GM12878 (cell line): ENCODE measurements at regions not wholly inside any gene's neighbourhood (a gene's known extent, or its start where the extent isn't known, plus 50 kb on each side); places are given as distances from the start of the nearest gene placed in this dataset.

ENCODE experiments used
- ATAC-seq: fragments of 200-7000 bp; cut with Tn5 transposase; 3 replicates; pipeline ENCODE4 v1.9.1; 2020; ENCODE audit warnings: mild to moderate bottlenecking, moderate library complexity
- BruUV-seq: library from RNA; stranded (reverse); fragments of 400-500 nt; replicated peaks from 2 replicates; lab custom pipeline; 2021; lab: Mats Ljungman, UMichigan
- CTCF ChIA-PET: fragments of 300-600 bp; sonication (Branson Sonifier 250); formaldehyde crosslinking; extraction: SDS; loops from one replicate; lab custom pipeline; 2021; ENCODE audit warnings: inconsistent platforms; lab: Yijun Ruan, JAX
- POLR2A ChIA-PET: fragments of 350-600 bp; formaldehyde crosslinking; extraction: SDS; loops from one replicate; lab custom pipeline; 2021; ENCODE audit warnings: inconsistent platforms; lab: Charles Lee
- RAD21 ChIA-PET: fragments of 300-600 bp; sonication (Branson Sonifier 250); formaldehyde crosslinking; loops from one replicate; lab custom pipeline; 2023; ENCODE audit warnings: antibody characterized with exemption; ENCODE audit not compliant: unreplicated experiment; lab: Charles Lee
- SMC1A ChIA-PET: fragments of 300-600 bp; sonication (Branson Sonifier 250); formaldehyde crosslinking; loops from one replicate; lab custom pipeline; 2023; ENCODE audit not compliant: unreplicated experiment, uncharacterized antibody; lab: Charles Lee
- DNase-seq: peaks from one replicate; pipeline ENCODE4 v3.0.0-alpha.2; 2011; ENCODE audit warnings: low read depth, low spot score
- FAIRE-seq: peaks from 3 replicates; lab custom pipeline; 2011; peaks lifted over from hg19 to GRCh38; lab: Jason Lieb, UNC
- H2AFZ ChIP-seq: 2 replicates; pipeline ENCODE4 v1.6.0; 2011; ENCODE audit warnings: low read depth, low read length, control low read depth; ENCODE audit not compliant: control insufficient read depth
- H3K27ac ChIP-seq: 2 replicates; pipeline ENCODE4 v1.5.1; 2011; ENCODE audit warnings: control low read depth; ENCODE audit not compliant: control insufficient read depth, insufficient read depth
- H3K27me3 ChIP-seq, 2 experiments: replicated peaks in 1 of 2; 2 replicates each; pipeline versions ENCODE4 v1.6.0 to v1.6.1; 2011; ENCODE audit warnings: low read length in 1 of 2; ENCODE audit not compliant: control insufficient read depth in 2 of 2, insufficient read depth in 2 of 2
- H3K36me3 ChIP-seq, 2 experiments: 2 replicates each; pipeline ENCODE4 v1.5.1; 2011; ENCODE audit warnings: low read length in 1 of 2; ENCODE audit not compliant: control insufficient read depth in 2 of 2, insufficient read depth in 2 of 2
- H3K4me1 ChIP-seq: 2 replicates; pipeline ENCODE4 v1.6.1; 2011; ENCODE audit warnings: mild to moderate bottlenecking, low read length, moderate library complexity, mixed read lengths; ENCODE audit not compliant: control insufficient read depth, insufficient read depth
- H3K4me2 ChIP-seq: 2 replicates; pipeline ENCODE4 v1.6.0; 2011; ENCODE audit warnings: control low read depth; ENCODE audit not compliant: control insufficient read depth, insufficient read depth
- H3K4me3 ChIP-seq: fragments of 200-600 bp; sonication (generic); 2 replicates; pipeline ENCODE4 v1.5.1; 2016
- H3K79me2 ChIP-seq: 2 replicates; pipeline ENCODE4 v1.6.0; 2011; ENCODE audit warnings: low read length; ENCODE audit not compliant: control insufficient read depth, insufficient read depth
- H3K9ac ChIP-seq: 2 replicates; pipeline ENCODE4 v1.8.0; 2011; ENCODE audit warnings: low read length, control low read depth, mixed read lengths; ENCODE audit not compliant: control insufficient read depth, insufficient read depth
- H3K9me3 ChIP-seq: replicated peaks from 3 replicates; pipeline ENCODE4 v1.5.1; 2011; ENCODE audit warnings: mild to moderate bottlenecking, low read length; ENCODE audit not compliant: control insufficient read depth, insufficient read depth
- H4K20me1 ChIP-seq: 2 replicates; pipeline ENCODE4 v1.6.0; 2011; ENCODE audit not compliant: control insufficient read depth, insufficient read depth
- ATF7 ChIP-seq: fragments of 450-650 bp; IDR thresholded peaks from 2 replicates; pipeline ENCODE4 v1.6.1; 2016; ENCODE audit warnings: low read depth, mild to moderate bottlenecking
- IKZF2 ChIP-seq, 2 experiments: fragments of 450-650 bp; IDR thresholded peaks; 2 replicates each; pipeline ENCODE4 v1.6.1; 2017; ENCODE audit warnings: mild to moderate bottlenecking in 2 of 2, moderate library complexity in 2 of 2
- NFYB ChIP-seq: IDR thresholded peaks from 2 replicates; pipeline ENCODE4 v1.6.1; 2011; ENCODE audit warnings: low read depth, mild to moderate bottlenecking, low read length, improper control_type of control experiment, moderate library complexity; ENCODE audit not compliant: insufficient read depth
- RB1 ChIP-seq: fragments of 450-650 bp; formaldehyde crosslinking; IDR thresholded peaks from 2 replicates; pipeline ENCODE4 v1.6.1; 2017; ENCODE audit warnings: mild to moderate bottlenecking, borderline replicate concordance
- RUNX3 ChIP-seq: IDR thresholded peaks from 2 replicates; pipeline ENCODE4 v1.6.1; 2012; ENCODE audit warnings: low read length, inconsistent platforms
- SUZ12 ChIP-seq: fragments of 200-600 bp; sonication (generic); IDR thresholded peaks from one replicate; pipeline ENCODE4 v1.6.1; 2018; ENCODE audit warnings: antibody characterized with exemption, mild to moderate bottlenecking; ENCODE audit not compliant: unreplicated experiment
- TARDBP ChIP-seq: IDR thresholded peaks from 2 replicates; pipeline ENCODE4 v1.6.1; 2016; ENCODE audit warnings: borderline replicate concordance
- TCF7 ChIP-seq: IDR thresholded peaks from 2 replicates; pipeline ENCODE4 v1.6.1; 2014; ENCODE audit warnings: antibody characterized with exemption, borderline replicate concordance
- ZNF622 ChIP-seq: fragments of 450-650 bp; IDR thresholded peaks from 2 replicates; pipeline ENCODE4 v1.6.1; 2017; ENCODE audit warnings: mild to moderate bottlenecking, inconsistent platforms
- ZZZ3 ChIP-seq: IDR thresholded peaks from 2 replicates; pipeline ENCODE4 v1.6.1; 2011; ENCODE audit warnings: low read depth; ENCODE audit not compliant: control insufficient read depth, insufficient read length
- WGBS: methylation state at CpG from one replicate; pipeline ENCODE4 v1.1.6; 2016; ENCODE audit warnings: low lambda C conversion rate; ENCODE audit not compliant: insufficient replicate concordance, insufficient coverage; ENCODE audit errors: missing lambda C conversion rate; 5-methylcytosine and 5-hydroxymethylcytosine counted together
- in situ Hi-C: fragments of 300-500 bp; cut with MboI; formaldehyde crosslinking; loops from 9 replicates; pipeline ENCODE4 v1.14.3; 2018; ENCODE audit warnings: mixed read lengths
- intact Hi-C: fragments of 100-400 bp; cut with micrococcal nuclease; formaldehyde crosslinking; loops from one replicate; pipeline ENCODE4 v1.14.2; 2022; ENCODE audit not compliant: unreplicated experiment
- TF ChIP-seq, protein P1 (sequence below): fragments of 450-650 bp; IDR thresholded peaks from 2 replicates; pipeline ENCODE4 v1.6.1; 2017; ENCODE audit warnings: mild to moderate bottlenecking, low read depth, inconsistent platforms; ENCODE audit not compliant: poor library complexity, severe bottlenecking
- TF ChIP-seq, protein P2 (sequence below): IDR thresholded peaks from 2 replicates; pipeline ENCODE4 v1.6.1; 2011; ENCODE audit warnings: low read depth, low read length, improper control_type of control experiment, borderline replicate concordance
- TF ChIP-seq, protein P3 (sequence below): fragments of 450-650 bp; IDR thresholded peaks from 2 replicates; pipeline ENCODE4 v1.6.1; 2017; ENCODE audit warnings: mild to moderate bottlenecking, moderate library complexity
- TF ChIP-seq, protein P4 (sequence below): fragments of 450-650 bp; IDR thresholded peaks from 2 replicates; pipeline ENCODE4 v1.6.1; 2017; ENCODE audit warnings: low read depth, mild to moderate bottlenecking, moderate library complexity
- TF ChIP-seq, protein P5 (sequence below): IDR thresholded peaks from 2 replicates; pipeline ENCODE4 v1.6.1; 2012; ENCODE audit warnings: low read depth, low read length, improper control_type of control experiment
- TF ChIP-seq, protein P6 (sequence below): IDR thresholded peaks from 2 replicates; pipeline ENCODE4 v1.6.1; 2012; ENCODE audit warnings: low read depth, low read length, improper control_type of control experiment

DNA sequence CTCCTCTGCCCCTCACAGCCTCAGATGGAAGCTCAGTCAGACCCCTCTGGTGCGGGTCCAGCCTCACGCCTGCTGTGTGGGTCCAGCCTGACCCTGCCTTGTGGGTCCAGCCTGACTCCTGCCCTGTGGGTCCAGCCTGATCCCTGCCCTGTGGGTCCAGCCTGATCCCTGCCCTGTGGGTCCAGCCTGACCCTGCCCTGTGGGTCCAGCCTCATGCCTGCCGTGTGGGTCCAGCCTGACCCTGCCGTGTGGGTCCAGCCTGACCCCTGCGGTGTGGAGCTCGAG, 445.3 kb downstream of the BRD1 start:
- ChIA-PET RAD21 (no interaction called here), SMC1A (no interaction called here), POLR2A (no interaction called here), CTCF (no interaction called here)
- Histone ChIP-seq H4K20me1 (no peaks in the 10 kb centered on the region), H3K36me3 (no peaks in the 10 kb centered on the region), H3K4me2 (no peak overlapping the region), H3K4me1 (no peaks in the 10 kb centered on the region), H3K27ac (no peak overlapping the region), H3K4me3 (no peak overlapping the region), H2AFZ (no peak overlapping the region), H3K27me3 (no peaks in the 10 kb centered on the region), H3K79me2 (no peaks in the 10 kb centered on the region), H3K9ac (no peak overlapping the region), H3K9me3 (no peaks in the 10 kb centered on the region; the same call in 2 of the 3 replicates)
- WGBS = 67% methylated on average over 6 of the region's 6 CpGs
- ATAC-seq (no peak), DNase-seq (no peak), FAIRE-seq (no peak)
- in situ Hi-C loops (no loop called here), intact Hi-C loops (no loop called here)
- TF ChIP-seq, protein P1, sequence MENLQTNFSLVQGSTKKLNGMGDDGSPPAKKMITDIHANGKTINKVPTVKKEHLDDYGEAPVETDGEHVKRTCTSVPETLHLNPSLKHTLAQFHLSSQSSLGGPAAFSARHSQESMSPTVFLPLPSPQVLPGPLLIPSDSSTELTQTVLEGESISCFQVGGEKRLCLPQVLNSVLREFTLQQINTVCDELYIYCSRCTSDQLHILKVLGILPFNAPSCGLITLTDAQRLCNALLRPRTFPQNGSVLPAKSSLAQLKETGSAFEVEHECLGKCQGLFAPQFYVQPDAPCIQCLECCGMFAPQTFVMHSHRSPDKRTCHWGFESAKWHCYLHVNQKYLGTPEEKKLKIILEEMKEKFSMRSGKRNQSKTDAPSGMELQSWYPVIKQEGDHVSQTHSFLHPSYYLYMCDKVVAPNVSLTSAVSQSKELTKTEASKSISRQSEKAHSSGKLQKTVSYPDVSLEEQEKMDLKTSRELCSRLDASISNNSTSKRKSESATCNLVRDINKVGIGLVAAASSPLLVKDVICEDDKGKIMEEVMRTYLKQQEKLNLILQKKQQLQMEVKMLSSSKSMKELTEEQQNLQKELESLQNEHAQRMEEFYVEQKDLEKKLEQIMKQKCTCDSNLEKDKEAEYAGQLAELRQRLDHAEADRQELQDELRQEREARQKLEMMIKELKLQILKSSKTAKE = no peak
- TF ChIP-seq NFYB (no peak), SUZ12 (no peak), IKZF2 (IDR thresholded peaks at IDR 0.05) (no peak), RUNX3 (no peak), ZZZ3 (no peak), TARDBP (no peak), RB1 (no peak), TCF7 (no peak), ATF7 (no peak), ZNF622 (no peak)
- TF ChIP-seq, protein P2, sequence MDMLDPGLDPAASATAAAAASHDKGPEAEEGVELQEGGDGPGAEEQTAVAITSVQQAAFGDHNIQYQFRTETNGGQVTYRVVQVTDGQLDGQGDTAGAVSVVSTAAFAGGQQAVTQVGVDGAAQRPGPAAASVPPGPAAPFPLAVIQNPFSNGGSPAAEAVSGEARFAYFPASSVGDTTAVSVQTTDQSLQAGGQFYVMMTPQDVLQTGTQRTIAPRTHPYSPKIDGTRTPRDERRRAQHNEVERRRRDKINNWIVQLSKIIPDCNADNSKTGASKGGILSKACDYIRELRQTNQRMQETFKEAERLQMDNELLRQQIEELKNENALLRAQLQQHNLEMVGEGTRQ = no peak
- TF ChIP-seq, protein P3, sequence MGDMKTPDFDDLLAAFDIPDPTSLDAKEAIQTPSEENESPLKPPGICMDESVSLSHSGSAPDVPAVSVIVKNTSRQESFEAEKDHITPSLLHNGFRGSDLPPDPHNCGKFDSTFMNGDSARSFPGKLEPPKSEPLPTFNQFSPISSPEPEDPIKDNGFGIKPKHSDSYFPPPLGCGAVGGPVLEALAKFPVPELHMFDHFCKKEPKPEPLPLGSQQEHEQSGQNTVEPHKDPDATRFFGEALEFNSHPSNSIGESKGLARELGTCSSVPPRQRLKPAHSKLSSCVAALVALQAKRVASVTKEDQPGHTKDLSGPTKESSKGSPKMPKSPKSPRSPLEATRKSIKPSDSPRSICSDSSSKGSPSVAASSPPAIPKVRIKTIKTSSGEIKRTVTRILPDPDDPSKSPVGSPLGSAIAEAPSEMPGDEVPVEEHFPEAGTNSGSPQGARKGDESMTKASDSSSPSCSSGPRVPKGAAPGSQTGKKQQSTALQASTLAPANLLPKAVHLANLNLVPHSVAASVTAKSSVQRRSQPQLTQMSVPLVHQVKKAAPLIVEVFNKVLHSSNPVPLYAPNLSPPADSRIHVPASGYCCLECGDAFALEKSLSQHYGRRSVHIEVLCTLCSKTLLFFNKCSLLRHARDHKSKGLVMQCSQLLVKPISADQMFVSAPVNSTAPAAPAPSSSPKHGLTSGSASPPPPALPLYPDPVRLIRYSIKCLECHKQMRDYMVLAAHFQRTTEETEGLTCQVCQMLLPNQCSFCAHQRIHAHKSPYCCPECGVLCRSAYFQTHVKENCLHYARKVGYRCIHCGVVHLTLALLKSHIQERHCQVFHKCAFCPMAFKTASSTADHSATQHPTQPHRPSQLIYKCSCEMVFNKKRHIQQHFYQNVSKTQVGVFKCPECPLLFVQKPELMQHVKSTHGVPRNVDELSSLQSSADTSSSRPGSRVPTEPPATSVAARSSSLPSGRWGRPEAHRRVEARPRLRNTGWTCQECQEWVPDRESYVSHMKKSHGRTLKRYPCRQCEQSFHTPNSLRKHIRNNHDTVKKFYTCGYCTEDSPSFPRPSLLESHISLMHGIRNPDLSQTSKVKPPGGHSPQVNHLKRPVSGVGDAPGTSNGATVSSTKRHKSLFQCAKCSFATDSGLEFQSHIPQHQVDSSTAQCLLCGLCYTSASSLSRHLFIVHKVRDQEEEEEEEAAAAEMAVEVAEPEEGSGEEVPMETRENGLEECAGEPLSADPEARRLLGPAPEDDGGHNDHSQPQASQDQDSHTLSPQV = no peak
- TF ChIP-seq, protein P4, sequence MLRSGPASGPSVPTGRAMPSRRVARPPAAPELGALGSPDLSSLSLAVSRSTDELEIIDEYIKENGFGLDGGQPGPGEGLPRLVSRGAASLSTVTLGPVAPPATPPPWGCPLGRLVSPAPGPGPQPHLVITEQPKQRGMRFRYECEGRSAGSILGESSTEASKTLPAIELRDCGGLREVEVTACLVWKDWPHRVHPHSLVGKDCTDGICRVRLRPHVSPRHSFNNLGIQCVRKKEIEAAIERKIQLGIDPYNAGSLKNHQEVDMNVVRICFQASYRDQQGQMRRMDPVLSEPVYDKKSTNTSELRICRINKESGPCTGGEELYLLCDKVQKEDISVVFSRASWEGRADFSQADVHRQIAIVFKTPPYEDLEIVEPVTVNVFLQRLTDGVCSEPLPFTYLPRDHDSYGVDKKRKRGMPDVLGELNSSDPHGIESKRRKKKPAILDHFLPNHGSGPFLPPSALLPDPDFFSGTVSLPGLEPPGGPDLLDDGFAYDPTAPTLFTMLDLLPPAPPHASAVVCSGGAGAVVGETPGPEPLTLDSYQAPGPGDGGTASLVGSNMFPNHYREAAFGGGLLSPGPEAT = no peak
- TF ChIP-seq, protein P5, sequence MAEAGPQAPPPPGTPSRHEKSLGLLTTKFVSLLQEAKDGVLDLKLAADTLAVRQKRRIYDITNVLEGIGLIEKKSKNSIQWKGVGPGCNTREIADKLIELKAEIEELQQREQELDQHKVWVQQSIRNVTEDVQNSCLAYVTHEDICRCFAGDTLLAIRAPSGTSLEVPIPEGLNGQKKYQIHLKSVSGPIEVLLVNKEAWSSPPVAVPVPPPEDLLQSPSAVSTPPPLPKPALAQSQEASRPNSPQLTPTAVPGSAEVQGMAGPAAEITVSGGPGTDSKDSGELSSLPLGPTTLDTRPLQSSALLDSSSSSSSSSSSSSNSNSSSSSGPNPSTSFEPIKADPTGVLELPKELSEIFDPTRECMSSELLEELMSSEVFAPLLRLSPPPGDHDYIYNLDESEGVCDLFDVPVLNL = no peak
- TF ChIP-seq, protein P6, sequence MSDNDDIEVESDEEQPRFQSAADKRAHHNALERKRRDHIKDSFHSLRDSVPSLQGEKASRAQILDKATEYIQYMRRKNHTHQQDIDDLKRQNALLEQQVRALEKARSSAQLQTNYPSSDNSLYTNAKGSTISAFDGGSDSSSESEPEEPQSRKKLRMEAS = no peak
- no TSS peak for BruUV-seq
